Prostate gland (tissue), 2 donors: ENCODE measurements at regions not wholly inside any gene's neighbourhood (a gene's known extent, or its start where the extent isn't known, plus 50 kb on each side); places are given as distances from the start of the nearest gene placed in this dataset.

Experiments used
- DNase-seq: peaks from one replicate; pipeline ENCODE4 v3.0.0-alpha.2; 2019; ENCODE audit warnings: low spot score
- H3K27ac ChIP-seq, 2 donors: fragments of 200-600 bp; sonication (generic); 2 replicates each; pipeline ENCODE4 v1.5.1; 2017 to 2019
- H3K27me3 ChIP-seq: fragments of 200-600 bp; sonication (generic); replicated peaks from 2 replicates; pipeline ENCODE4 v1.5.1; 2019; ENCODE audit not compliant: insufficient read depth
- H3K36me3 ChIP-seq, 2 donors: fragments of 200-600 bp; sonication (generic); 1 replicate in 1 of 2; 2 replicates in 1 of 2; pipeline versions ENCODE4 v1.5.1 to v1.8.1; 2017 to 2019
- H3K4me1 ChIP-seq: fragments of 200-600 bp; sonication (generic); replicated peaks from 2 replicates; pipeline ENCODE4 v1.5.1; 2019
- H3K4me3 ChIP-seq, 2 donors: fragments of 200-600 bp; sonication (generic); 2 replicates each; pipeline ENCODE4 v1.5.1; 2017 to 2019
- H3K9me3 ChIP-seq: fragments of 200-600 bp; sonication (generic); 2 replicates; pipeline ENCODE4 v1.5.1; 2017
- CTCF ChIP-seq, 4 experiments: fragments of 200-600 bp in 2 of 4; fragments of 450-650 bp in 2 of 4; sonication (generic) in 2 of 4; IDR thresholded peaks; 1 replicate in 3 of 4; 2 replicates in 1 of 4; pipeline ENCODE4 v1.5.1; 2016 to 2019; ENCODE audit warnings: antibody characterized with exemption in 4 of 4, mild to moderate bottlenecking in 2 of 4, moderate library complexity in 2 of 4
- POLR2A ChIP-seq: fragments of 450-650 bp; IDR thresholded peaks from one replicate; pipeline ENCODE4 v1.6.1; 2016; ENCODE audit warnings: antibody characterized with exemption, mild to moderate bottlenecking
- POLR2AphosphoS5 ChIP-seq: sonication (generic); formaldehyde crosslinking; IDR thresholded peaks from one replicate; pipeline ENCODE4 v1.6.1; 2017; ENCODE audit warnings: antibody characterized with exemption
- WGBS: methylation state at CpG from one replicate; pipeline ENCODE4 v1.1.5; 2018; 5-methylcytosine and 5-hydroxymethylcytosine counted together
- intact Hi-C: fragments of 100-400 bp; cut with DNase I; formaldehyde crosslinking; loops from one replicate; pipeline ENCODE4 v1.14.2; 2022

GRCh38 chr22:47343611-47344010 is 581.2 kb downstream of the TBC1D22A start:
- 92% methylated on average over 8 of the region's 8 CpGs for WGBS
- no peaks in the 10 kb centered on the region for H3K27me3 ChIP-seq
- H3K9me3 ChIP-seq = no peaks in the 10 kb centered on the region
- no peaks in the 10 kb centered on the region for H3K4me1 ChIP-seq
- no peaks in the 10 kb centered on the region for H3K36me3 ChIP-seq
- H3K27ac ChIP-seq = no peak overlapping the region
- no peak for DNase-seq
- no peak overlapping the region for H3K4me3 ChIP-seq
- intact Hi-C loops = no loop called here
- TF ChIP-seq POLR2AphosphoS5 (no peak), POLR2A (no peak), CTCF (IDR thresholded peaks at IDR 0.05) (no peak)

GRCh38 chr22:47342446-47342845 is 580.0 kb downstream of the TBC1D22A start:
- no peaks in the 10 kb centered on the region for H3K9me3 ChIP-seq
- H3K27ac ChIP-seq = no peak overlapping the region
- H3K4me1 ChIP-seq = no peaks in the 10 kb centered on the region
- H3K4me3 ChIP-seq = no peak overlapping the region
- H3K27me3 ChIP-seq = no peaks in the 10 kb centered on the region
- TF ChIP-seq POLR2A (no peak), POLR2AphosphoS5 (no peak), CTCF (IDR thresholded peaks at IDR 0.05) (no peak)
- intact Hi-C loops = no loop called here
- no peaks in the 10 kb centered on the region for H3K36me3 ChIP-seq
- DNase-seq = no peak
- 95% methylated on average over 10 of the region's 10 CpGs for WGBS

GRCh38 chr22:47341464-47341863 is 579.0 kb downstream of the TBC1D22A start:
- DNase-seq = no peak
- Histone ChIP-seq H3K27me3 (no peaks in the 10 kb centered on the region), H3K4me1 (no peaks in the 10 kb centered on the region), H3K4me3 (no peak overlapping the region), H3K36me3 (no peaks in the 10 kb centered on the region), H3K27ac (no peak overlapping the region), H3K9me3 (no peaks in the 10 kb centered on the region)
- no peak for TF ChIP-seq POLR2A
- TF ChIP-seq POLR2AphosphoS5 = no peak
- TF ChIP-seq CTCF (IDR thresholded peaks at IDR 0.05) = no peak
- intact Hi-C loops = no loop called here
- WGBS = 88% methylated on average over 7 of the region's 7 CpGs

- TF ChIP-seq POLR2A = no peak
- Histone ChIP-seq H3K27ac (no peak overlapping the region), H3K36me3 (no peaks in the 10 kb centered on the region), H3K27me3 (no peaks in the 10 kb centered on the region), H3K9me3 (no peaks in the 10 kb centered on the region), H3K4me3 (no peak overlapping the region), H3K4me1 (no peaks in the 10 kb centered on the region)
- WGBS = 41% methylated on average over 5 of the region's 5 CpGs
- intact Hi-C loops = no loop called here
- DNase-seq = no peak
Measured at GRCh38 chr22:47340851-47341436, 578.5 kb downstream of the TBC1D22A start.

GRCh38 chr22:47337161-47337621 is 574.7 kb downstream of the TBC1D22A start:
- DNase-seq = peak; percentile 59
- no peaks in the 10 kb centered on the region for H3K9me3 ChIP-seq
- 13% methylated on average over 8 of the region's 8 CpGs for WGBS
- TF ChIP-seq CTCF (IDR thresholded peaks at IDR 0.05) (no peak), POLR2AphosphoS5 (peak; percentile 64), POLR2A (no peak)
- H3K36me3 ChIP-seq = no peaks in the 10 kb centered on the region
- H3K4me3 ChIP-seq = no peak overlapping the region
- no peaks in the 10 kb centered on the region for H3K4me1 ChIP-seq
- no peak overlapping the region for H3K27ac ChIP-seq
- no peaks in the 10 kb centered on the region for H3K27me3 ChIP-seq
- intact Hi-C loops = no loop called here
